ENCODE measurements at regions not wholly inside any gene's neighbourhood (a gene's known extent, or its start where the extent isn't known, plus 50 kb on each side); places are given as distances from the start of the nearest gene placed in this dataset.

GRCh38 chr4:140252742-140253555 lies 99.0 kb upstream of the MAML3 start:
- TF ChIP-seq CTCF (IDR thresholded peaks at IDR 0.05) (peak; percentile 82 to 99 (median 91)), POLR2A (IDR thresholded peaks at IDR 0.05) (no peak)

All from testis (tissue), 2 donors.